ENCODE measurements at regions not wholly inside any gene's neighbourhood (a gene's known extent, or its start where the extent isn't known, plus 50 kb on each side); places are given as distances from the start of the nearest gene placed in this dataset.

DNA sequence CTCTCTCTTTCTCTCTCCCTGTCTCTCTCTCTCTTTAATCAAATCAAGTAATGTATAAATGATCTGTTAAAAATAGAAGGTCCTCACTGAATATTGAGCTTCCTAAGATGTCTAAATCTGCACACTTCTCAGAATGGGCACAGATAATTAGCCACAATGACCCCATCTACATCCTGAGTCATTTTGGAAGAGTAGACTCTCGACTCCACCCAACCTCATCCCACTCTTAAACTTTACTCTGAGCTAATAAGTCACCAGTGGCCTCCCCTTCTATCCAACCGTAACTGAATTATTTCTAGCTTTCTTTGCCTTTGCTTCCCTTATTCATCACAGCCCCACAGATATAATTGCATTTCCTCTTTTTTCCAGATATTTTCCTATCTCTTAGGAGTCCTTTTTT lies 326.5 kb upstream of the ZNF717 start:
- intact Hi-C loops (cut with DNase I; ENCODE audit: low total_unique reads) = no loop called here
- TF ChIP-seq POLR2A (IDR thresholded peaks at IDR 0.05) (no peak), CTCF (IDR thresholded peaks at IDR 0.05) (no peak)
- WGBS, 2 donors = 81 to 84% methylated on average over 2 of the region's 2 CpGs
- H3K4me3 ChIP-seq (ENCODE audit: low read depth, poor library complexity, severe bottlenecking) = no peak overlapping the region
- DNase-seq (ENCODE audit: low spot score in 2 of 2) = no peak

GRCh38 chr3:76122007-76122406 lies 336.7 kb upstream of the ZNF717 start:
- intact Hi-C loops (cut with DNase I; ENCODE audit: low total_unique reads) = no loop called here
- no peak for DNase-seq (ENCODE audit: low spot score in 2 of 2)
- TF ChIP-seq CTCF (IDR thresholded peaks at IDR 0.05) = no peak
- no peak for TF ChIP-seq POLR2A (IDR thresholded peaks at IDR 0.05)
- H3K4me3 ChIP-seq (ENCODE audit: low read depth, poor library complexity, severe bottlenecking) = no peak overlapping the region

GRCh38 chr3:76129441-76129840 lies 344.1 kb upstream of the ZNF717 start:
- intact Hi-C loops (cut with DNase I; ENCODE audit: low total_unique reads) = no loop called here
- no peak overlapping the region for H3K4me3 ChIP-seq (ENCODE audit: low read depth, poor library complexity, severe bottlenecking)
- 74 to 77% methylated on average over 3 of the region's 3 CpGs for WGBS, 2 donors
- no peak for DNase-seq (ENCODE audit: low spot score in 2 of 2)
- TF ChIP-seq CTCF (IDR thresholded peaks at IDR 0.05) (no peak), POLR2A (IDR thresholded peaks at IDR 0.05) (no peak)

DNA sequence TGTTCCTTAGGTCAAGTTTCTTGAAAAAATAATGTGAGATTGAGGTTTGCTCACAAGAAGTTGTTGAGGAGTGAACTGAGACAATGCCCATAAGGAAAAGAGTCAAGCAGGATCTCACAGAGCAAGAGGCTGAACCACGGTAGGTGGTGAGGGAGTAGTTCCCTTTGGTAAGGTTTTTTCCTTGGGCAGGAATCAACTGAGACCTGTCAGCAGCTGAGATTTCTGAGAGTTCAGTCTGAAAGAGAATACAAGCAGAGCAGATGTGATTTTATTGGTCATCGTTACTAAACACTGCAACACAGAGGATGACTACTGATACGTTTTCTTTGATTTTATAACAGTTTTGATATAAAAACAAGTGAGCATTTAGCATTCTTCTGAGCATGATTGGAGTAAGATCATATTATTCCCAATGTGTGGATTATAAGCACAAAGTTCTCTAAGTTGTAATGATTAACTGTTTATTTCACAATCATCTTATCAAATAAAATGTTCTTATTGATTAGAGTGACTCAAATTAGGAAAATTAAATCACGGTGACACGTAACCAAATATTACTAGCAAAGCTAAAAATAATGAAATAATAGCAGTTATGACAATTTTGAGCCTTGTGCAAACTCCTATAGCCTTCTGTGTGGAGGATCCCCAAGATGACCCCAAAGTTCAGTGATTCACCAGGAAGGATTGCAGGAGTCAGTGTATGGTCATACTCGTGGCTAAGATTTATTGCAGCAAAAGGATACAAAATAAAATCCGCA lies 346.2 kb upstream of the ZNF717 start:
- no peak overlapping the region for H3K4me3 ChIP-seq (ENCODE audit: low read depth, poor library complexity, severe bottlenecking)
- TF ChIP-seq CTCF (IDR thresholded peaks at IDR 0.05) (no peak), POLR2A (IDR thresholded peaks at IDR 0.05) (no peak)
- 68 to 72% methylated on average over 7 of the region's 7 CpGs for WGBS, 2 donors
- DNase-seq (ENCODE audit: low spot score in 2 of 2) = no peak
- intact Hi-C loops (cut with DNase I; ENCODE audit: low total_unique reads) = no loop called here

DNA sequence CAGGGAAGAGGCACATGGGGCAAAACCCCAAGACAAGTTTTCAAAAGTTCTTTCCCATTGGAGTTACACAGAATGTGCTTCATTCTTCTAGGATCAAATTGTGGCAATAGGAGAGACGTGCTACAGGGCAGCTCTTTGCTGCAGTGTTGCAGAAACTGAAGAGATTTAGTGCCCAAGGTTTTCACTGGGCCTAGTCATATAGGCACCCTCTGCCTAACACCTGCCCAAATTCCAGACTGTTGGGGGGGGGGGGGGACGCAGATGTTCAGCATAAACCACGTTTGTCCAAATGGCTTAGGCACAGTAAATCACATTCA lies 346.8 kb upstream of the ZNF717 start:
- H3K4me3 ChIP-seq (ENCODE audit: low read depth, poor library complexity, severe bottlenecking) = no peak overlapping the region
- 41 to 62% methylated on average over 3 of the region's 3 CpGs for WGBS, 2 donors
- TF ChIP-seq POLR2A (IDR thresholded peaks at IDR 0.05) (no peak), CTCF (IDR thresholded peaks at IDR 0.05) (no peak)
- DNase-seq (ENCODE audit: low spot score in 2 of 2) = no peak
- intact Hi-C loops (cut with DNase I; ENCODE audit: low total_unique reads) = no loop called here

GRCh38 chr3:76134166-76134565 lies 348.8 kb upstream of the ZNF717 start:
- intact Hi-C loops (cut with DNase I; ENCODE audit: low total_unique reads) = no loop called here
- H3K4me3 ChIP-seq (ENCODE audit: low read depth, poor library complexity, severe bottlenecking) = no peak overlapping the region
- no peak for DNase-seq (ENCODE audit: low spot score in 2 of 2)
- 83 to 84% methylated on average over 6 of the region's 6 CpGs for WGBS, 2 donors
- TF ChIP-seq POLR2A (IDR thresholded peaks at IDR 0.05) (no peak), CTCF (IDR thresholded peaks at IDR 0.05) (no peak)

All from lower leg skin (tissue), 4 donors.